ENCODE measurements at regions not wholly inside any gene's neighbourhood (a gene's known extent, or its start where the extent isn't known, plus 50 kb on each side); places are given as distances from the start of the nearest gene placed in this dataset.
A peak's percentile ranks its signal among the peaks of the same experiment; 100 is the strongest.
"Not testable (repeated sequence)": the region's sequence is repeated elsewhere in the genome, so short reads cannot be mapped to it uniquely, and the experiment has no call there.

GRCh38 chrX:67288156-67288555, 255.7 kb upstream of the AR start:
- no peak for DNase-seq

- DNase-seq: peak; percentile 31
Measured at GRCh38 chrX:67289055-67289499, 254.7 kb upstream of the AR start.

- DNase-seq: no peak
Measured at GRCh38 chrX:67290489-67291220, 253.2 kb upstream of the AR start.

GRCh38 chrX:67295924-67296323, 247.9 kb upstream of the AR start:
- no peak for DNase-seq

GRCh38 chrX:67296395-67296794, 247.4 kb upstream of the AR start:
- no peak for DNase-seq

GRCh38 chrX:67317725-67318124, 226.1 kb upstream of the AR start:
- no peak for DNase-seq

GRCh38 chrX:67328476-67328875, 215.3 kb upstream of the AR start:
- no peak for DNase-seq

- DNase-seq: no peak
Measured at GRCh38 chrX:67334323-67334722, 209.5 kb upstream of the AR start.

GRCh38 chrX:67338262-67338661, 205.6 kb upstream of the AR start:
- no peak for DNase-seq

GRCh38 chrX:67342138-67342537, 201.7 kb upstream of the AR start:
- no peak for DNase-seq

GRCh38 chrX:67346225-67346624, 197.6 kb upstream of the AR start:
- DNase-seq: no peak

GRCh38 chrX:67346667-67347066, 197.2 kb upstream of the AR start:
- no peak for DNase-seq

- no peak for DNase-seq
Measured at GRCh38 chrX:67347145-67347544, 196.7 kb upstream of the AR start.

GRCh38 chrX:67351411-67351810, 192.4 kb upstream of the AR start:
- no peak for DNase-seq

GRCh38 chrX:67353651-67354370, 190.0 kb upstream of the AR start:
- no peak for DNase-seq

- DNase-seq: not testable (repeated sequence)
Measured at GRCh38 chrX:67361267-67361666, 182.6 kb upstream of the AR start.

GRCh38 chrX:67384403-67384802, 159.4 kb upstream of the AR start:
- DNase-seq: no peak

GRCh38 chrX:67408423-67409079, 135.3 kb upstream of the AR start:
- no peak for DNase-seq

GRCh38 chrX:67415937-67416336, 127.9 kb upstream of the AR start:
- DNase-seq: no peak

GRCh38 chrX:67426946-67427345, 116.9 kb upstream of the AR start:
- no peak for DNase-seq

- DNase-seq: no peak
Measured at GRCh38 chrX:67435536-67435935, 108.3 kb upstream of the AR start.

- no peak for DNase-seq
Measured at GRCh38 chrX:67436867-67437266, 107.0 kb upstream of the AR start.

- DNase-seq: no peak
Measured at GRCh38 chrX:67437821-67438220, 106.0 kb upstream of the AR start.

GRCh38 chrX:67475259-67475658, 68.6 kb upstream of the AR start:
- not testable (repeated sequence) for DNase-seq

Data from left hindlimb (tissue), 1 donor.